Activated naive CD8-positive, alpha-beta T cell treated with anti-CD3 and anti-CD28 coated beads, Interleukin-2, amount 10 ng/mL, durations not matched to agents 7 days and 5 days (primary cell): ENCODE measurements at regions not wholly inside any gene's neighbourhood (a gene's known extent, or its start where the extent isn't known, plus 50 kb on each side); places are given as distances from the start of the nearest gene placed in this dataset.

ENCODE experiments used
- ATAC-seq: fragments of 150-1000 bp; cut with Tn5 transposase; one replicate; pipeline ENCODE4 v1.10.0; 2021; ENCODE audit warnings: low read depth, moderate library complexity
- POLR2A ChIA-PET: fragments of 350-600 bp; sonication (Branson Sonifier 250); formaldehyde crosslinking; loops from one replicate; lab custom pipeline; 2021; ENCODE audit warnings: antibody characterized with exemption; lab: Charles Lee
- DNase-seq: peaks from one replicate; pipeline ENCODE4 v3.0.0; 2021
- H3K27ac Mint-ChIP-seq: one replicate; pipeline ENCODE4 v1.8.0; 2022; ENCODE audit warnings: mild to moderate bottlenecking, mixed read lengths
- H3K27me3 Mint-ChIP-seq: one replicate; pipeline ENCODE4 v1.8.0; 2022; ENCODE audit warnings: mild to moderate bottlenecking, moderate library complexity, mixed read lengths
- H3K36me3 Mint-ChIP-seq: one replicate; pipeline ENCODE4 v1.8.0; 2021; ENCODE audit warnings: mild to moderate bottlenecking, mixed read lengths
- H3K4me1 Mint-ChIP-seq: one replicate; pipeline ENCODE4 v1.8.0; 2021; ENCODE audit warnings: mixed read lengths
- H3K4me3 Mint-ChIP-seq: one replicate; pipeline ENCODE4 v1.8.0; 2022; ENCODE audit warnings: mild to moderate bottlenecking, moderate library complexity, mixed read lengths
- H3K9me3 Mint-ChIP-seq: one replicate; pipeline ENCODE4 v1.8.0; 2021; ENCODE audit warnings: mixed read lengths

GRCh38 chr4:138702190-138702824, 313.3 kb upstream of the NOCT start:
- Mint-ChIP-seq H3K27me3 (peaks cover 2% of the 10 kb centered on the region), H3K36me3 (no peaks in the 10 kb centered on the region), H3K4me3 (no peak overlapping the region), H3K4me1 (no peaks in the 10 kb centered on the region), H3K9me3 (no peaks in the 10 kb centered on the region), H3K27ac (no peak overlapping the region)
- POLR2A ChIA-PET = no interaction called here
- DNase-seq = no peak
- no peak for ATAC-seq

- H3K4me1 Mint-ChIP-seq = no peaks in the 10 kb centered on the region
- ATAC-seq (no peak), DNase-seq (no peak)
- H3K4me3 Mint-ChIP-seq = no peak overlapping the region
- POLR2A ChIA-PET = no interaction called here
- no peak overlapping the region for H3K27ac Mint-ChIP-seq
- H3K9me3 Mint-ChIP-seq = no peaks in the 10 kb centered on the region
- peaks cover 3% of the 10 kb centered on the region for H3K27me3 Mint-ChIP-seq
- no peaks in the 10 kb centered on the region for H3K36me3 Mint-ChIP-seq
These were observed 316.9 kb upstream of the NOCT start for GRCh38 chr4:138698641-138699040.

- no peaks in the 10 kb centered on the region for H3K36me3 Mint-ChIP-seq
- no peaks in the 10 kb centered on the region for H3K9me3 Mint-ChIP-seq
- ATAC-seq (no peak), DNase-seq (no peak)
- POLR2A ChIA-PET = no interaction called here
- no peaks in the 10 kb centered on the region for H3K4me1 Mint-ChIP-seq
- H3K4me3 Mint-ChIP-seq = no peak overlapping the region
- no peak overlapping the region for H3K27ac Mint-ChIP-seq
- H3K27me3 Mint-ChIP-seq = peaks cover 3% of the 10 kb centered on the region
These were observed 317.7 kb upstream of the NOCT start for GRCh38 chr4:138697851-138698250.

GRCh38 chr4:138696771-138697170, 318.8 kb upstream of the NOCT start:
- POLR2A ChIA-PET = no interaction called here
- no peaks in the 10 kb centered on the region for H3K36me3 Mint-ChIP-seq
- H3K4me1 Mint-ChIP-seq = no peaks in the 10 kb centered on the region
- peaks cover 3% of the 10 kb centered on the region for H3K27me3 Mint-ChIP-seq
- DNase-seq (no peak), ATAC-seq (no peak)
- H3K4me3 Mint-ChIP-seq = no peak overlapping the region
- H3K9me3 Mint-ChIP-seq = no peaks in the 10 kb centered on the region
- H3K27ac Mint-ChIP-seq = no peak overlapping the region

- no peak overlapping the region for H3K4me3 Mint-ChIP-seq
These were observed 319.5 kb upstream of the NOCT start for GRCh38 chr4:138696058-138696457.

GRCh38 chr4:138693526-138693925, 322.1 kb upstream of the NOCT start:
- DNase-seq = no peak
- POLR2A ChIA-PET = no interaction called here
- Mint-ChIP-seq H3K27me3 (peaks cover 3% of the 10 kb centered on the region), H3K4me3 (no peak overlapping the region), H3K36me3 (no peaks in the 10 kb centered on the region), H3K9me3 (no peaks in the 10 kb centered on the region), H3K4me1 (no peaks in the 10 kb centered on the region), H3K27ac (no peak overlapping the region)
- ATAC-seq = no peak

More at GRCh38 chr4:138696058-138696457, 319.5 kb upstream of the NOCT start:
- Mint-ChIP-seq H3K27me3 (peaks cover 3% of the 10 kb centered on the region), H3K36me3 (no peaks in the 10 kb centered on the region), H3K4me1 (no peaks in the 10 kb centered on the region), H3K9me3 (no peaks in the 10 kb centered on the region), H3K27ac (no peak overlapping the region)
- POLR2A ChIA-PET = no interaction called here
- ATAC-seq = no peak
- DNase-seq = no peak

- no peak overlapping the region for H3K27ac Mint-ChIP-seq
- no peaks in the 10 kb centered on the region for H3K9me3 Mint-ChIP-seq
- POLR2A ChIA-PET = no interaction called here
- H3K36me3 Mint-ChIP-seq = no peaks in the 10 kb centered on the region
- peaks cover 2% of the 10 kb centered on the region for H3K27me3 Mint-ChIP-seq
- DNase-seq (no peak), ATAC-seq (no peak)
- H3K4me1 Mint-ChIP-seq = no peaks in the 10 kb centered on the region
- H3K4me3 Mint-ChIP-seq = no peak overlapping the region
These were observed 323.2 kb upstream of the NOCT start for GRCh38 chr4:138692411-138692810.

GRCh38 chr4:138689593-138689992, 326.0 kb upstream of the NOCT start:
- POLR2A ChIA-PET = no interaction called here
- H3K4me3 Mint-ChIP-seq = no peak overlapping the region
- H3K36me3 Mint-ChIP-seq = no peaks in the 10 kb centered on the region
- H3K27ac Mint-ChIP-seq = no peak overlapping the region
- no peak for ATAC-seq
- H3K9me3 Mint-ChIP-seq = no peaks in the 10 kb centered on the region
- H3K4me1 Mint-ChIP-seq = no peaks in the 10 kb centered on the region
- peaks cover 2% of the 10 kb centered on the region for H3K27me3 Mint-ChIP-seq
- no peak for DNase-seq

- POLR2A ChIA-PET = no interaction called here
- ATAC-seq (no peak), DNase-seq (no peak)
- Mint-ChIP-seq H3K4me3 (no peak overlapping the region), H3K4me1 (no peaks in the 10 kb centered on the region), H3K36me3 (no peaks in the 10 kb centered on the region), H3K27me3 (peaks cover 2% of the 10 kb centered on the region), H3K27ac (no peak overlapping the region), H3K9me3 (no peaks in the 10 kb centered on the region)
These were observed 326.4 kb upstream of the NOCT start for GRCh38 chr4:138689187-138689586.

- DNase-seq (no peak), ATAC-seq (no peak)
- no peaks in the 10 kb centered on the region for H3K9me3 Mint-ChIP-seq
- H3K4me1 Mint-ChIP-seq = no peaks in the 10 kb centered on the region
- H3K36me3 Mint-ChIP-seq = no peaks in the 10 kb centered on the region
- no peak overlapping the region for H3K4me3 Mint-ChIP-seq
- no peak overlapping the region for H3K27ac Mint-ChIP-seq
- POLR2A ChIA-PET = no interaction called here
- H3K27me3 Mint-ChIP-seq = peaks cover 2% of the 10 kb centered on the region
These were observed 327.0 kb upstream of the NOCT start for GRCh38 chr4:138688408-138689085.

GRCh38 chr4:138686106-138686835, 329.3 kb upstream of the NOCT start:
- POLR2A ChIA-PET = no interaction called here
- peaks cover 15% of the 10 kb centered on the region for H3K27me3 Mint-ChIP-seq
- H3K9me3 Mint-ChIP-seq = no peaks in the 10 kb centered on the region
- no peak overlapping the region for H3K4me3 Mint-ChIP-seq
- H3K4me1 Mint-ChIP-seq = no peaks in the 10 kb centered on the region
- ATAC-seq (no peak), DNase-seq (no peak)
- H3K27ac Mint-ChIP-seq = no peak overlapping the region
- H3K36me3 Mint-ChIP-seq = no peaks in the 10 kb centered on the region

GRCh38 chr4:138685316-138685715, 330.3 kb upstream of the NOCT start:
- no peak for ATAC-seq

GRCh38 chr4:138680989-138681604, 334.5 kb upstream of the NOCT start:
- H3K4me3 Mint-ChIP-seq = no peak overlapping the region
- ATAC-seq (peak; percentile 68), DNase-seq (peak; percentile 66)
- POLR2A ChIA-PET = no interaction called here
- H3K36me3 Mint-ChIP-seq = no peaks in the 10 kb centered on the region
- peaks cover 15% of the 10 kb centered on the region for H3K27me3 Mint-ChIP-seq
- H3K9me3 Mint-ChIP-seq = no peaks in the 10 kb centered on the region
- H3K27ac Mint-ChIP-seq = no peak overlapping the region
- peaks cover 2% of the 10 kb centered on the region for H3K4me1 Mint-ChIP-seq

More at GRCh38 chr4:138685316-138685715, 330.3 kb upstream of the NOCT start:
- peaks cover 2% of the 10 kb centered on the region for H3K4me1 Mint-ChIP-seq
- no peak overlapping the region for H3K27ac Mint-ChIP-seq
- no peaks in the 10 kb centered on the region for H3K9me3 Mint-ChIP-seq
- peaks cover 15% of the 10 kb centered on the region for H3K27me3 Mint-ChIP-seq
- no peaks in the 10 kb centered on the region for H3K36me3 Mint-ChIP-seq
- POLR2A ChIA-PET = no interaction called here
- DNase-seq = no peak
- no peak overlapping the region for H3K4me3 Mint-ChIP-seq
